ENCODE measurements at regions not wholly inside any gene's neighbourhood (a gene's known extent, or its start where the extent isn't known, plus 50 kb on each side); places are given as distances from the start of the nearest gene placed in this dataset.

GRCh38 chr6:120514544-120514943, 819.7 kb downstream of the TBC1D32 start:
- TF ChIP-seq EZH2 (IDR thresholded peaks at IDR 0.05; ENCODE audit: insufficient read depth, poor library complexity, severe bottlenecking) (no peak), EZH2phosphoT487 (IDR thresholded peaks at IDR 0.05; ENCODE audit: insufficient read depth, low read depth) (no peak)
- Histone ChIP-seq H3K9ac (no peak overlapping the region), H3K79me2 (ENCODE audit: insufficient read depth) (no peaks in the 10 kb centered on the region), H3K4me1 (ENCODE audit: insufficient read depth) (no peaks in the 10 kb centered on the region), H3K36me3 (ENCODE audit: low read depth) (no peaks in the 10 kb centered on the region), H3K4me2 (ENCODE audit: unreplicated experiment) (no peak overlapping the region), H3K9me2 (ENCODE audit: insufficient read depth) (no peaks in the 10 kb centered on the region), H3K27me3 (replicated peaks; ENCODE audit: insufficient read depth) (no peaks in the 10 kb centered on the region), H3F3A (ENCODE audit: insufficient read depth) (no peaks in the 10 kb centered on the region), H3K9me3 (ENCODE audit: low read depth) (no peaks in the 10 kb centered on the region), H2AFZ (no peak overlapping the region), H3K27ac (no peak overlapping the region), H3K4me3 (no peak overlapping the region), H4K20me1 (ENCODE audit: insufficient read depth) (no peaks in the 10 kb centered on the region)
- in situ Hi-C loops (cut with MboI), result no loop called here
- DNase-seq, result no peak
- WGBS, 2 experiments (ENCODE audit: low coverage in 1 of 2, low lambda C conversion rate in 2 of 2, missing lambda C conversion rate in 2 of 2), result 4 to 7% methylated on average over 1 of the region's 1 CpG

- Histone ChIP-seq H2AFZ (no peak overlapping the region), H4K20me1 (ENCODE audit: insufficient read depth) (no peaks in the 10 kb centered on the region), H3K9me2 (ENCODE audit: insufficient read depth) (no peaks in the 10 kb centered on the region), H3K4me1 (ENCODE audit: insufficient read depth) (no peaks in the 10 kb centered on the region), H3K4me2 (ENCODE audit: unreplicated experiment) (no peak overlapping the region), H3K27me3 (replicated peaks; ENCODE audit: insufficient read depth) (no peaks in the 10 kb centered on the region), H3K9me3 (ENCODE audit: low read depth) (no peaks in the 10 kb centered on the region), H3K36me3 (ENCODE audit: low read depth) (no peaks in the 10 kb centered on the region), H3K4me3 (no peak overlapping the region), H3K79me2 (ENCODE audit: insufficient read depth) (no peaks in the 10 kb centered on the region), H3K27ac (no peak overlapping the region), H3F3A (ENCODE audit: insufficient read depth) (no peaks in the 10 kb centered on the region), H3K9ac (no peak overlapping the region)
- in situ Hi-C loops (cut with MboI), result no loop called here
- no peak for DNase-seq
- TF ChIP-seq EZH2 (IDR thresholded peaks at IDR 0.05; ENCODE audit: insufficient read depth, poor library complexity, severe bottlenecking) (no peak), EZH2phosphoT487 (IDR thresholded peaks at IDR 0.05; ENCODE audit: insufficient read depth, low read depth) (no peak)
Measured at GRCh38 chr6:120511712-120512111, 822.6 kb downstream of the TBC1D32 start.

- no peak overlapping the region for H3K4me3 ChIP-seq
- WGBS, 2 experiments (ENCODE audit: low coverage in 1 of 2, low lambda C conversion rate in 2 of 2, missing lambda C conversion rate in 2 of 2), result 44 to 49% methylated on average over 6 of the region's 6 CpGs
- H3K4me2 ChIP-seq (ENCODE audit: unreplicated experiment), result no peak overlapping the region
- no peaks in the 10 kb centered on the region for H3K27me3 ChIP-seq (replicated peaks; ENCODE audit: insufficient read depth)
- no peaks in the 10 kb centered on the region for H3K9me3 ChIP-seq (ENCODE audit: low read depth)
- in situ Hi-C loops (cut with MboI), result no loop called here
- TF ChIP-seq EZH2 (IDR thresholded peaks at IDR 0.05; ENCODE audit: insufficient read depth, poor library complexity, severe bottlenecking) (no peak), EZH2phosphoT487 (IDR thresholded peaks at IDR 0.05; ENCODE audit: insufficient read depth, low read depth) (no peak)
- DNase-seq, result no peak
- H2AFZ ChIP-seq, result no peak overlapping the region
- no peaks in the 10 kb centered on the region for H3K9me2 ChIP-seq (ENCODE audit: insufficient read depth)
- H3K27ac ChIP-seq, result no peak overlapping the region
- no peaks in the 10 kb centered on the region for H3K4me1 ChIP-seq (ENCODE audit: insufficient read depth)
- no peak overlapping the region for H3K9ac ChIP-seq
- H3K79me2 ChIP-seq (ENCODE audit: insufficient read depth), result no peaks in the 10 kb centered on the region
- no peaks in the 10 kb centered on the region for H4K20me1 ChIP-seq (ENCODE audit: insufficient read depth)
- H3F3A ChIP-seq (ENCODE audit: insufficient read depth), result no peaks in the 10 kb centered on the region
- no peaks in the 10 kb centered on the region for H3K36me3 ChIP-seq (ENCODE audit: low read depth)
Measured at GRCh38 chr6:120498711-120499110, 835.6 kb downstream of the TBC1D32 start.

GRCh38 chr6:120496661-120497060, 837.6 kb downstream of the TBC1D32 start:
- Histone ChIP-seq H3K9me2 (ENCODE audit: insufficient read depth) (no peaks in the 10 kb centered on the region), H3K27me3 (replicated peaks; ENCODE audit: insufficient read depth) (no peaks in the 10 kb centered on the region), H4K20me1 (ENCODE audit: insufficient read depth) (no peaks in the 10 kb centered on the region), H3K79me2 (ENCODE audit: insufficient read depth) (no peaks in the 10 kb centered on the region), H3K27ac (no peak overlapping the region), H3K9ac (no peak overlapping the region), H3K9me3 (ENCODE audit: low read depth) (no peaks in the 10 kb centered on the region), H3K4me3 (no peak overlapping the region), H3F3A (ENCODE audit: insufficient read depth) (no peaks in the 10 kb centered on the region), H2AFZ (no peak overlapping the region), H3K4me1 (ENCODE audit: insufficient read depth) (no peaks in the 10 kb centered on the region), H3K4me2 (ENCODE audit: unreplicated experiment) (no peak overlapping the region), H3K36me3 (ENCODE audit: low read depth) (no peaks in the 10 kb centered on the region)
- 0% methylated on average over 1 of the region's 1 CpG for WGBS, 2 experiments (ENCODE audit: low coverage in 1 of 2, low lambda C conversion rate in 2 of 2, missing lambda C conversion rate in 2 of 2)
- TF ChIP-seq EZH2phosphoT487 (IDR thresholded peaks at IDR 0.05; ENCODE audit: insufficient read depth, low read depth) (no peak), EZH2 (IDR thresholded peaks at IDR 0.05; ENCODE audit: insufficient read depth, poor library complexity, severe bottlenecking) (no peak)
- DNase-seq, result no peak
- in situ Hi-C loops (cut with MboI), result no loop called here

- Histone ChIP-seq H2AFZ (no peak overlapping the region), H3F3A (ENCODE audit: insufficient read depth) (no peaks in the 10 kb centered on the region), H3K4me3 (no peak overlapping the region), H3K9me2 (ENCODE audit: insufficient read depth) (no peaks in the 10 kb centered on the region), H3K4me2 (ENCODE audit: unreplicated experiment) (no peak overlapping the region), H3K4me1 (ENCODE audit: insufficient read depth) (no peaks in the 10 kb centered on the region), H3K9me3 (ENCODE audit: low read depth) (no peaks in the 10 kb centered on the region), H3K27ac (no peak overlapping the region), H3K27me3 (replicated peaks; ENCODE audit: insufficient read depth) (no peaks in the 10 kb centered on the region), H3K36me3 (ENCODE audit: low read depth) (no peaks in the 10 kb centered on the region), H4K20me1 (ENCODE audit: insufficient read depth) (no peaks in the 10 kb centered on the region), H3K79me2 (ENCODE audit: insufficient read depth) (no peaks in the 10 kb centered on the region), H3K9ac (no peak overlapping the region)
- TF ChIP-seq EZH2phosphoT487 (IDR thresholded peaks at IDR 0.05; ENCODE audit: insufficient read depth, low read depth) (no peak), EZH2 (IDR thresholded peaks at IDR 0.05; ENCODE audit: insufficient read depth, poor library complexity, severe bottlenecking) (no peak)
- DNase-seq, result no peak
- in situ Hi-C loops (cut with MboI), result no loop called here
Measured at GRCh38 chr6:120493505-120493904, 840.8 kb downstream of the TBC1D32 start.
